HG03342 (cell line): ENCODE measurements at regions not wholly inside any gene's neighbourhood (a gene's known extent, or its start where the extent isn't known, plus 50 kb on each side); places are given as distances from the start of the nearest gene placed in this dataset.
"Not testable (repeated sequence)": the region's sequence is repeated elsewhere in the genome, so short reads cannot be mapped to it uniquely, and the experiment has no call there.

Experiments used
- ATAC-seq: cut with Tn5 transposase; IDR thresholded peaks from one replicate; pipeline ENCODE4 v1.9.1; 2021; ENCODE audit warnings: mild to moderate bottlenecking, moderate library complexity; ENCODE audit not compliant: unreplicated experiment

DNA sequence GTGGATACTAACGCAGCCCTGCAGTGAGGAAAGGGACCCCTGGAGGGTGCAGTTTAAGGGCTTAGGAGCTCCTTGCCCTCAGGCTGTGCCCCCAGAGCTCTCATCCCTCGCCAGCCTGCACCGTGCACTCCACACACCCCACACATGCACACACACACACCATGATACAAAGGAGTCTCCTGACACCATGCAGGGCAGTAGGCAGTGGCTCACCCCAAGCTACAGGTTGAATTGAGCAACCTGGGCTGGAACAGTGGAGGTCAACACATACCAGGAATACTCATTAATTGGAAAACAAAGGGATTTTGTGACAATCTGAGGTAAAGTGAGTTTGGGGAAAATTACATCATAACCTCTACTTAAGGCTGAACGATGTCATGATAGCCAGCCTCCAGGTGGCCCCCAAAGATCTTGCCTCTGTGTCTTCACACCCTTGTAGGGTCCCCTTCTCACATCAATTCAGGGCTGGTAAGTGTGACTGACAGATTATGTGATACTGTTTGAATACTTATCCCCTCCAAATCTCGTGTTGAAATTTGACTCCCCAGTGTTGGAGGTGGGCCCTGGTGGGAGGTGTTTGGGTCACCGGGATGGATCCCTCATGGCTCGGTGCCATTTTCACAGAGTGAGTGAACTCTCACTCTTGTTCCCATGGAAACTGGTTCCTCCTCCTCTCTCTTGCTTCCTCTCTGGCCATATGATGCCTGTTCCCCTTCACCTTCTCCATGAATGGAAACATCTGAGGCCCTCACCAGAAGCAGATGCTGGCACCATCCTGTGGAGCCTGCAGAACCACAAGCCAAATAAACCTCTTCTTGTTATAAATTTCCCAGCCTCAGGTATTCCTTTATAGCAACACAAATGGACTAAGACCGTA lies 111.0 kb upstream of the RAB4A start:
- ATAC-seq, result no peak

DNA sequence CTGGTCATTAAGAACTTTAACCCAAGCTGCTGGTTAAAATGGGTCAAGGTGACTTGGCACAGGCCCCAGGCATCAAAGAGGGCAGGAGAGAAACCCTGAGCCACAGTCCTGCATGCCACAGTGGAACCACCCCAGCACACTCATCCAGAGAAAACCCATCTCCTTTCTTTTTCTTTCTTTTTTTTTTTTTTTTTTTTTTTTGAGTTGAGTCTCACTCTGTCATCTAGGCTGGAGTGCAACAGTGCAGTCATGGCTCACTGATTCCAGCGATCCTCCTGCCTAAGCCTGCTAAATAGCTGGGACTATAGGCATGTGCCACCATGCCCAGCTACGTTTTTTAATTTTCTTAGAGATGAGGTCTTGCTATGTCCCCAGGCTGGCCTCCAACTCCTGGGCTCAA lies 109.2 kb upstream of the RAB4A start:
- ATAC-seq, result no peak

DNA sequence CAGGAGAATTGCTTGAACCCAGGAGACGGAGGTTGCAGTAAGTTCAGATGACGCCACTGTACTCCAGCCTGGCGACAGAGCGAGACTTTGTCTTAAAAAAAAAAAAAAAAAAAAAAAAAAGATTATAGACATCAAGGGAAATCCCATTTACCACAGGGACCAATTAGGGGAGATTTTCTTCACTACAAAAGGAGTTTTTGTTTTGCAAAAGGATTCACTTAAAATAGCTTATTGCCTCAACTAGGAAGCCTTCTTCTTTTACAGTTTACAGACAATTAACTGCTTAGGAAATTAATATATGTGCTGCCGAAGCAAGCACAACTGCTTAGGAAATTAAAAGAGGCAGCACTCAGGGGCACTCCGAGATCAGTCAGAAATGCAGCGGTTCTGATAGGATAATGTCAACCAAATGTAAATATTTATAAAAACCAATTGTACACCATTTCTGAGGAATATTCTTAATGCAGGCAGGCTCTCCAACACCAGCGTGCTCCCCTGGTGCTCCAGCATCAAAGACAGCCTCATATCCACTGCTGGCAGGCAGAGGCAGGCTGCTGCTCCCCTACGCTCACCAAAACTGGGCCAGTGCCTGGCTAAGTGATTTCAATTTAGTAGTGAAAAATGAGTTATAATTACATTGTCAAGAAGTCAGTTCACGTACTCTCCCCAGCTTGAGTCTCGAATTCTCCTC lies 107.9 kb upstream of the RAB4A start:
- no peak for ATAC-seq

GRCh38 chr1:229164348-229164747 lies 106.6 kb upstream of the RAB4A start:
- no peak for ATAC-seq

GRCh38 chr1:229164836-229165735 lies 105.8 kb upstream of the RAB4A start:
- ATAC-seq, result no peak

DNA sequence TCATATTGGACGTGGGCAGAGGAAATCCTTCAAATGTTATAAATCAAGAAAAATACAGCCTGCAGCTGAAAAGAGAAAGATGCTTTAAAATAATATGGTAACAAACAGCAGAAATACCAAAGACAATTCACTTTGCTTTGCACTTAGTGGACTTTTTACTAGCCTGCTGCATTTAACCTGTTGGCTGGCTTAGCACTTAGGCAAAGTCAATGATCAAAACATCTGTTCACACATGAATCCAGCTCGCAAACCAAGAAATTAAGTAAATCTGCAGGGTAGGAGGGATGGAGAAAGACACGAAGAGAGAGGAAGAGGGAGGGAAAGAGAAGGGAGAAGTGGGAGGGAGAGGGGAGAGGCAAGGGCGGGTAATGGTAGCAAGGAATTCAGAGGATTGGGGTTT lies 103.6 kb upstream of the RAB4A start:
- ATAC-seq, result no peak

- ATAC-seq, result no peak
These were observed 101.5 kb upstream of the RAB4A start for GRCh38 chr1:229169399-229169798.

DNA sequence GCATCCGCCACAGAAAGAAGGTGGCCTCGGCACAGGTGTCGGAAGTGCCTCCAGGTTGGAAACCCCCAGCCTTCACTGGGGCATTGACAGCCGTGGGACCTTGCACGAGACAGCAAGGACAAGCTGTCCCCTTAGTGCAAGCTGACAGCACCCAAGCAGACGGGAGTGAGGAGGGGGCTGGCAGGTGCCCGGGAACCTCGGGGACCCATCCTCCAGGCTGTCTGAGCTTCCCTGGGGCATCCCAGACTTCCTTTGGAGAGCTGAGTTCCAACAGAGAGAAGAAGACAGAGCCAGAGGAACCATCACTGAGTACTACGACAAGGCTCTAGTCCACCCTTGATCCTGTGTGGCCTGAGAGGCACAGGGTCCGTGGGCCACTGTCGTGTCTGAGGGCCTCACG lies 100.6 kb upstream of the RAB4A start:
- ATAC-seq, result no peak

- no peak for ATAC-seq
These were observed 100.0 kb upstream of the RAB4A start for GRCh38 chr1:229170778-229171505.

GRCh38 chr1:229171934-229172333 lies 99.0 kb upstream of the RAB4A start:
- ATAC-seq, result no peak

DNA sequence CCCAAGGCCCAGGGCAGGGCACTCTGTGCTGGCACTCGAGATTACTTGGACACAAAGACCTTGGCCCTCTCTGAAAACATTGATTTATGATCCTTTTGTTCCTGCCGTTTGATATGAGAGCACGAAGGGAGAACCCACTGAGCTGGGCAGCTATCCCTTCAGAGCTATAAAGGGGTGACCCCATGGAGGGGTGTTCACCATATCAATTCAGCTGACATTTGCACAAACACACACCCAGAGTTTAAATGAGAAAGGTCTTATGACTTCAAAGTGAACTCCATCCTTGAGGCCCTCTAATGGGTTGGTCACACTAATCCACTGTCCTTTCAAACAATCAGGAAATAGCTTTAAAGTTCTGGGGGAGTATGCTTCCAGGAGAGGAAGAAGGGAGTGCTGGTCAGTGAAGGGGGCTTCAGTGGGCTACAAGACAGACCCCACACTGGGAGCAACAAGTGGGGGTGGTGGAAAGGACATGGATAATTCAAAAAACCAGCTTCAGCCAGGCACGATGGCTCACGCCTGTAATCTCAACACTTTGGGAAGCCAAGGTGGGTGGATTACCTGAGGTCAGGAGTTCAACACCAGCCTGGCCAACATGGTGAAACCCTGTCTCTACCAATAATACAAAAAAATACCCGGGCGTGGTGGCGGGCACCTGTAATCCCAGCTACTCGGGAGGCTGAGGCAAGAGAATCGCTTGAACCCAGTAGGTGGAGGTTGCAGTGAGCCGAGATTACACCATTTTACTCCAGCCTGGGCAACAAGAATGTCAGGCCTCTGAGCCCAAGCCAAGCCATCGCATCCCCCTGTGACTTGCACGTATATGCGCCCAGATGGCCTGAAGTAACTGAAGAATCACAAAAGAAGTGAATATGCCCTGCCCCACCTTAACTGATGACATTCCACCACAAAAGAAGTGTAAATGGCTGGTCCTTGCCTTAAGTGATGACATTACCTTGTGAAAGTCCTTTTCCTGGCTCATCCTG lies 97.1 kb upstream of the RAB4A start:
- not testable (repeated sequence) for ATAC-seq

GRCh38 chr1:229175297-229175696 lies 95.6 kb upstream of the RAB4A start:
- not testable (repeated sequence) for ATAC-seq

DNA sequence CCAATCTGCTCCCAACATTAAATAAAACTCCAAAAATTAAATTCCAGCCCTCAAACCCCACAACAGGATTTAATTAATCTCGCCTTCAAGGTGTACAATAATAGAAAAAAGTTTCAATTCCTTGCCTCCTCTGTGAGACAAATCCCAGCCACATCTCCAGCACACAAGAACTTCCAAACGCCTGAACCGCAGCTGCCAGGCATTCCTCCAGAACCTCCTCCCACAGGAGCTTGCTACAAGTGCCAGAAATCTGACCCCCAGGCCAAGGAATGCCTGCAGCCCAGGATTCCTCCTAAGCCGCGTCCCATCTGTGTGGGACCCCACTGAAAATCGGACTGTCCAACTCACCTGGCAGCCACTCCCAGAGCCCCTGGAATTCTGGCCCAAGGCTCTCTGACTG lies 94.5 kb upstream of the RAB4A start:
- ATAC-seq, result not testable (repeated sequence)

GRCh38 chr1:229180161-229180560 lies 90.8 kb upstream of the RAB4A start:
- no peak for ATAC-seq

DNA sequence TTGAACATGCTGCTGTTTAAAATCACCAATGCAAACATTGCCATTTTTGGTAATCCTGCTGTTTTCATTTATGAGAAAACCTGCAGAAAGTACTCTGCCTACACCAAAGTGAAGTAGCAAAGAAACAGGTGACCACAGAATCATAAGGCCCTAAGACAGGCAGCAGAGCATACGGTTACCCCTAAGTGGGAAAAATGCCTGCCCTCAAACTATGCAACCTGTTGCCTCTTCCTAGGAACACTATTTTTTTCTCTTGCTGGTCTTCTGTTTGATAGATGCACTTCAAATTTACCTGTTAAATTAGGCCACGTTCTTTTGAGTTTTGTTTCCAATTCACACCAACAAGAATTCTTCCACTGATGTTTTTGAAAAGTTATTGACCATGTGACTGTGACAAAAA lies 89.5 kb upstream of the RAB4A start:
- no peak for ATAC-seq

DNA sequence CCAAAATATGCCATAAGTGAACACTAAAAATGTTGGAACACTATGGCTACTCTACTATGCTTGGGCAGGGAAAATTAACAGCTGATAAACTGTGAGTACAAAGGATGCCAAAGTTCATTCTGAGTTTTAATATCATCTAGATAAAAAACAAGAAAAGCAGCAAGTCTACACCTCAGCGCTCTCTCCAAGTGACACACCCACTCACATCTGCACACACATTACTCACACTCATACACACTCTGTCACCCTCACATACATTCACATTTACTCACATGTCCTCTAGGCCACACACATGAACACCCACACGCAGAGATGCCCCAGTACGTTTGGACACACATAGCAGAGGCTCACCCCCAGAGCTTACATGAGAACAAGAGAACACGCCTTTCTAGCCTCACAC lies 87.3 kb upstream of the RAB4A start:
- no peak for ATAC-seq

- no peak for ATAC-seq
These were observed 86.8 kb upstream of the RAB4A start for GRCh38 chr1:229184066-229184465.

- no peak for ATAC-seq
These were observed 84.9 kb upstream of the RAB4A start for GRCh38 chr1:229185963-229186362.

GRCh38 chr1:229186373-229187056 lies 84.4 kb upstream of the RAB4A start:
- ATAC-seq, result peak; percentile 97
